ENCODE measurements at regions not wholly inside any gene's neighbourhood (a gene's known extent, or its start where the extent isn't known, plus 50 kb on each side); places are given as distances from the start of the nearest gene placed in this dataset.

DNA sequence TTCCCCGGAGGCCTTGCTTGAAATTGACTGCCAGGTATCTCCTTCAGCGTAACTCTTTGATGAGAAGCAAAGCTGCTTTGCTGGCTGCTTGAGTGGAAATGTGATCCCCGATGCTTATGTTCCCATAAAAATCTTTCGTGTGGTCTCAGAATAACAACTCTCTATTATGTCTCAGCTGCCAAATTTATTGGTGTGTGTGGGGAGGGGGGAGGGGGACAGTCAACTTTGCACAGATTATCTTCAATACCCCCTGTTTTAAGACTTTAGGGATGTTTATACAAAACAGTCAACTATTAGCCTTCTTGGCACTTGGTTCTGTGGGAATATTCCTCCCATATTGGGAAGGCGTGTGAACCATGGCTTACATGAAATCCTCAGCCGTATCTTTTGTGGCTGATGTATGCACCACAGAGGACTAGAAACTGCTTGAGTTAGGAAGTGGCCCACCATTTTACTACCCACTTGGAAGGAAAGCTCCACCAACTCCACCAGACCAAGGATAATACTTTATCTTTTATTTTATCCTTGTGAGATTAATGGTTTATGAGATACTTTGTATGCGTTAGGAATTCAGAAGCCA, 101.5 kb upstream of the SLC24A3 start:
- DNase-seq (ENCODE audit: low read depth, low spot score) (no peak), ATAC-seq (no peak)
- Histone ChIP-seq H3K9ac (ENCODE audit: low read length) (no peak overlapping the region), H3K4me2 (ENCODE audit: low read length) (no peak overlapping the region), H3K79me2 (ENCODE audit: insufficient read depth, low read length) (no peaks in the 10 kb centered on the region), H2AFZ (ENCODE audit: low read depth, low read length, poor library complexity, severe bottlenecking) (no peak overlapping the region), H3K4me1 (ENCODE audit: control insufficient read depth in 1 of 2, insufficient read depth in 2 of 2, low read length in 2 of 2) (no peaks in the 10 kb centered on the region), H3K9me2 (ENCODE audit: insufficient read depth) (no peaks in the 10 kb centered on the region), H3K36me3 (ENCODE audit: control insufficient read depth in 1 of 2, insufficient read depth in 2 of 2, low read length in 2 of 2) (no peaks in the 10 kb centered on the region), H3K27me3 (ENCODE audit: insufficient read depth, low read length) (no peaks in the 10 kb centered on the region), H3K27ac (ENCODE audit: low read depth, low read length) (no peak overlapping the region), H3K9me3 (ENCODE audit: control insufficient read depth in 1 of 2, insufficient read depth in 1 of 2, low read depth in 1 of 2, low read length in 2 of 2) (no peaks in the 10 kb centered on the region), H4K20me1 (ENCODE audit: insufficient read depth) (no peaks in the 10 kb centered on the region), H3K4me3 (replicated peaks in 1 of 2; ENCODE audit: low read depth in 1 of 2, low read length in 2 of 2) (no peak overlapping the region)
- BruUV-seq (replicated peaks): no TSS peak
- ChIA-PET POLR2A (no interaction called here), RAD21 (ENCODE audit: low non-redundant PET in 1 of 2, low total read pairs in 2 of 2, uncharacterized antibody in 2 of 2, unreplicated experiment in 2 of 2) (no interaction called here), CTCF (no interaction called here)
- intact Hi-C loops (cut with micrococcal nuclease): no loop called here
- TF ChIP-seq TCF7L2 (IDR thresholded peaks at IDR 0.05; ENCODE audit: borderline replicate concordance, extremely low read depth, insufficient read depth, insufficient read length) (no peak), SRF (IDR thresholded peaks at IDR 0.05; ENCODE audit: low read depth) (no peak), YY1 (IDR thresholded peaks at IDR 0.05; ENCODE audit: extremely low read depth, insufficient replicate concordance, low read depth, low read length) (no peak), CBX3 (IDR thresholded peaks at IDR 0.05; ENCODE audit: low read depth) (no peak), ZFX (IDR thresholded peaks at IDR 0.05) (no peak), FOSL1 (IDR thresholded peaks at IDR 0.05; ENCODE audit: low read depth) (no peak), ELF1 (IDR thresholded peaks at IDR 0.05; ENCODE audit: borderline replicate concordance, low read depth) (no peak), SIN3A (IDR thresholded peaks at IDR 0.05; ENCODE audit: low read depth) (no peak), RAD21 (IDR thresholded peaks at IDR 0.05; ENCODE audit: low read depth) (no peak), ZNF274 (IDR thresholded peaks at IDR 0.05; ENCODE audit: low read depth, low read length) (no peak)
- TF ChIP-seq, protein P1, sequence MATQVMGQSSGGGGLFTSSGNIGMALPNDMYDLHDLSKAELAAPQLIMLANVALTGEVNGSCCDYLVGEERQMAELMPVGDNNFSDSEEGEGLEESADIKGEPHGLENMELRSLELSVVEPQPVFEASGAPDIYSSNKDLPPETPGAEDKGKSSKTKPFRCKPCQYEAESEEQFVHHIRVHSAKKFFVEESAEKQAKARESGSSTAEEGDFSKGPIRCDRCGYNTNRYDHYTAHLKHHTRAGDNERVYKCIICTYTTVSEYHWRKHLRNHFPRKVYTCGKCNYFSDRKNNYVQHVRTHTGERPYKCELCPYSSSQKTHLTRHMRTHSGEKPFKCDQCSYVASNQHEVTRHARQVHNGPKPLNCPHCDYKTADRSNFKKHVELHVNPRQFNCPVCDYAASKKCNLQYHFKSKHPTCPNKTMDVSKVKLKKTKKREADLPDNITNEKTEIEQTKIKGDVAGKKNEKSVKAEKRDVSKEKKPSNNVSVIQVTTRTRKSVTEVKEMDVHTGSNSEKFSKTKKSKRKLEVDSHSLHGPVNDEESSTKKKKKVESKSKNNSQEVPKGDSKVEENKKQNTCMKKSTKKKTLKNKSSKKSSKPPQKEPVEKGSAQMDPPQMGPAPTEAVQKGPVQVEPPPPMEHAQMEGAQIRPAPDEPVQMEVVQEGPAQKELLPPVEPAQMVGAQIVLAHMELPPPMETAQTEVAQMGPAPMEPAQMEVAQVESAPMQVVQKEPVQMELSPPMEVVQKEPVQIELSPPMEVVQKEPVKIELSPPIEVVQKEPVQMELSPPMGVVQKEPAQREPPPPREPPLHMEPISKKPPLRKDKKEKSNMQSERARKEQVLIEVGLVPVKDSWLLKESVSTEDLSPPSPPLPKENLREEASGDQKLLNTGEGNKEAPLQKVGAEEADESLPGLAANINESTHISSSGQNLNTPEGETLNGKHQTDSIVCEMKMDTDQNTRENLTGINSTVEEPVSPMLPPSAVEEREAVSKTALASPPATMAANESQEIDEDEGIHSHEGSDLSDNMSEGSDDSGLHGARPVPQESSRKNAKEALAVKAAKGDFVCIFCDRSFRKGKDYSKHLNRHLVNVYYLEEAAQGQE (IDR thresholded peaks at IDR 0.05; ENCODE audit: low read depth): no peak
- TF ChIP-seq, protein P2, sequence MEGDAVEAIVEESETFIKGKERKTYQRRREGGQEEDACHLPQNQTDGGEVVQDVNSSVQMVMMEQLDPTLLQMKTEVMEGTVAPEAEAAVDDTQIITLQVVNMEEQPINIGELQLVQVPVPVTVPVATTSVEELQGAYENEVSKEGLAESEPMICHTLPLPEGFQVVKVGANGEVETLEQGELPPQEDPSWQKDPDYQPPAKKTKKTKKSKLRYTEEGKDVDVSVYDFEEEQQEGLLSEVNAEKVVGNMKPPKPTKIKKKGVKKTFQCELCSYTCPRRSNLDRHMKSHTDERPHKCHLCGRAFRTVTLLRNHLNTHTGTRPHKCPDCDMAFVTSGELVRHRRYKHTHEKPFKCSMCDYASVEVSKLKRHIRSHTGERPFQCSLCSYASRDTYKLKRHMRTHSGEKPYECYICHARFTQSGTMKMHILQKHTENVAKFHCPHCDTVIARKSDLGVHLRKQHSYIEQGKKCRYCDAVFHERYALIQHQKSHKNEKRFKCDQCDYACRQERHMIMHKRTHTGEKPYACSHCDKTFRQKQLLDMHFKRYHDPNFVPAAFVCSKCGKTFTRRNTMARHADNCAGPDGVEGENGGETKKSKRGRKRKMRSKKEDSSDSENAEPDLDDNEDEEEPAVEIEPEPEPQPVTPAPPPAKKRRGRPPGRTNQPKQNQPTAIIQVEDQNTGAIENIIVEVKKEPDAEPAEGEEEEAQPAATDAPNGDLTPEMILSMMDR (IDR thresholded peaks at IDR 0.05 in 2 of 3, conservative IDR thresholded peaks at IDR 0.05 in 1 of 3; ENCODE audit: borderline replicate concordance in 1 of 3, insufficient read depth in 1 of 3, low read depth in 2 of 3, low read length in 2 of 3): no peak
- TF ChIP-seq, protein P3, sequence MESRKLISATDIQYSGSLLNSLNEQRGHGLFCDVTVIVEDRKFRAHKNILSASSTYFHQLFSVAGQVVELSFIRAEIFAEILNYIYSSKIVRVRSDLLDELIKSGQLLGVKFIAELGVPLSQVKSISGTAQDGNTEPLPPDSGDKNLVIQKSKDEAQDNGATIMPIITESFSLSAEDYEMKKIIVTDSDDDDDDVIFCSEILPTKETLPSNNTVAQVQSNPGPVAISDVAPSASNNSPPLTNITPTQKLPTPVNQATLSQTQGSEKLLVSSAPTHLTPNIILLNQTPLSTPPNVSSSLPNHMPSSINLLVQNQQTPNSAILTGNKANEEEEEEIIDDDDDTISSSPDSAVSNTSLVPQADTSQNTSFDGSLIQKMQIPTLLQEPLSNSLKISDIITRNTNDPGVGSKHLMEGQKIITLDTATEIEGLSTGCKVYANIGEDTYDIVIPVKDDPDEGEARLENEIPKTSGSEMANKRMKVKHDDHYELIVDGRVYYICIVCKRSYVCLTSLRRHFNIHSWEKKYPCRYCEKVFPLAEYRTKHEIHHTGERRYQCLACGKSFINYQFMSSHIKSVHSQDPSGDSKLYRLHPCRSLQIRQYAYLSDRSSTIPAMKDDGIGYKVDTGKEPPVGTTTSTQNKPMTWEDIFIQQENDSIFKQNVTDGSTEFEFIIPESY (IDR thresholded peaks at IDR 0.05; ENCODE audit: extremely low read depth, insufficient replicate concordance, low read length): no peak
